ENCODE measurements at regions not wholly inside any gene's neighbourhood (a gene's known extent, or its start where the extent isn't known, plus 50 kb on each side); places are given as distances from the start of the nearest gene placed in this dataset.

GRCh38 chr2:240355962-240356361 lies 79.5 kb upstream of the GPC1 start:
- TF ChIP-seq CTCF (IDR thresholded peaks at IDR 0.05) (no peak), POLR2A (IDR thresholded peaks at IDR 0.05) (no peak)
